Spleen (tissue), 11 donors: ENCODE measurements at regions not wholly inside any gene's neighbourhood (a gene's known extent, or its start where the extent isn't known, plus 50 kb on each side); places are given as distances from the start of the nearest gene placed in this dataset.

Source experiments
- DNase-seq: peaks from one replicate; pipeline ENCODE4 v3.0.0-alpha.2; 2020
- H3K27ac ChIP-seq, 8 donors: fragments of 200-600 bp; sonication (generic) in 7 of 8; 1 replicate in 4 of 8; 2 replicates in 4 of 8; pipeline versions ENCODE4 v1.5.0 to v1.8.0; 2016 to 2021; ENCODE audit warnings: inconsistent platforms in 4 of 8, mild to moderate bottlenecking in 4 of 8, moderate library complexity in 1 of 8
- H3K27me3 ChIP-seq, 7 donors: fragments of 200-600 bp; sonication (generic) in 6 of 7; replicated peaks in 1 of 7; 1 replicate in 4 of 7; 2 replicates in 3 of 7; pipeline versions ENCODE4 v1.5.0 to v1.8.0; 2016 to 2021; ENCODE audit warnings: inconsistent platforms in 3 of 7, mild to moderate bottlenecking in 1 of 7
- H3K36me3 ChIP-seq, 6 donors: fragments of 200-600 bp; sonication (generic) in 5 of 6; 1 replicate in 4 of 6; 2 replicates in 2 of 6; pipeline versions ENCODE4 v1.5.0 to v1.8.0; 2016 to 2021; ENCODE audit warnings: inconsistent platforms in 2 of 6
- H3K4me1 ChIP-seq, 6 donors: fragments of 200-600 bp; sonication (generic) in 5 of 6; 1 replicate in 3 of 6; 2 replicates in 3 of 6; pipeline versions ENCODE4 v1.5.0 to v1.8.0; 2016 to 2021; ENCODE audit warnings: inconsistent platforms in 3 of 6
- H3K4me3 ChIP-seq, 8 donors: fragments of 200-600 bp; sonication (generic) in 7 of 8; 1 replicate in 4 of 8; 2 replicates in 4 of 8; pipeline versions ENCODE4 v1.5.0 to v1.8.0; 2016 to 2021; ENCODE audit warnings: inconsistent platforms in 4 of 8, mild to moderate bottlenecking in 4 of 8, moderate library complexity in 2 of 8
- H3K9me3 ChIP-seq, 8 donors: fragments of 200-600 bp; sonication (generic) in 7 of 8; 1 replicate in 4 of 8; 2 replicates in 4 of 8; pipeline versions ENCODE4 v1.5.0 to v1.8.0; 2016 to 2021; ENCODE audit warnings: inconsistent platforms in 4 of 8
- CTCF ChIP-seq, 11 experiments: fragments of 200-600 bp in 7 of 11; fragments of 450-650 bp in 4 of 11; sonication (generic) in 4 of 11; IDR thresholded peaks in 8 of 11; conservative IDR thresholded peaks in 3 of 11; 1 replicate in 7 of 11; 2 replicates in 4 of 11; pipeline versions ENCODE4 v1.4.0 to v1.8.0; 2016 to 2021; ENCODE audit warnings: antibody characterized with exemption in 11 of 11, inconsistent platforms in 4 of 11, mild to moderate bottlenecking in 1 of 11
- POLR2A ChIP-seq, 3 donors: fragments of 450-650 bp; IDR thresholded peaks; one replicate each; pipeline ENCODE4 v1.5.1; 2017; ENCODE audit warnings: antibody characterized with exemption in 3 of 3, mild to moderate bottlenecking in 1 of 3
- POLR2AphosphoS5 ChIP-seq, 3 donors: sonication (generic); formaldehyde crosslinking; IDR thresholded peaks; one replicate each; pipeline ENCODE4 v1.5.1; 2017; ENCODE audit warnings: antibody characterized with exemption in 3 of 3
- WGBS, 5 donors: extraction: QIAGEN DNeasy Blood & Tissue Kit in 3 of 5; methylation state at CpG; one replicate each; pipeline versions ENCODE4 v1.1.5 to v1.1.7; 2013 to 2018; 5-methylcytosine and 5-hydroxymethylcytosine counted together
- intact Hi-C: fragments of 100-400 bp; cut with DNase I; formaldehyde crosslinking; loops from one replicate; pipeline ENCODE4 v1.15.0; 2023; ENCODE audit warnings: low total_unique reads
- donor health status: healthy with polysubstance abuse.
- donor health status: DM: no; HTN: no; CAD: no; lungs with moderate emphysema.
- donor health status: DM: no; HTN: no; CAD: no.
- donor health status: Bipolar disorder and iron deficiency.
- donor health status: healthy.
- donor health status: DM: no; HTN: no; CAD: no.
- donor health status: DM: yes; HTN: yes; CAD: no.

- WGBS, 5 donors: 61 to 83% (median 65%) methylated on average over 4 of the region's 4 CpGs
- intact Hi-C loops: no loop called here
- Histone ChIP-seq H3K9me3 (no peaks in the 10 kb centered on the region), H3K27me3 (peaks cover 0 to 4% (median 0%) of the 10 kb centered on the region in 7 donors), H3K27ac (no peak overlapping the region), H3K4me3 (no peak overlapping the region), H3K4me1 (no peaks in the 10 kb centered on the region), H3K36me3 (no peaks in the 10 kb centered on the region)
- DNase-seq: no peak
- TF ChIP-seq CTCF (IDR thresholded peaks at IDR 0.05 in 8 of 11, conservative IDR thresholded peaks at IDR 0.05 in 3 of 11) (no peak), POLR2A (IDR thresholded peaks at IDR 0.05) (no peak), POLR2AphosphoS5 (IDR thresholded peaks at IDR 0.05) (no peak)
Observed at GRCh38 chr13:44024846-44025195, 145.1 kb downstream of the LACC1 start.

- TF ChIP-seq POLR2AphosphoS5 (IDR thresholded peaks at IDR 0.05): no peak
- TF ChIP-seq CTCF (IDR thresholded peaks at IDR 0.05 in 8 of 11, conservative IDR thresholded peaks at IDR 0.05 in 3 of 11): no peak
- no peak for TF ChIP-seq POLR2A (IDR thresholded peaks at IDR 0.05)
- H3K27me3 ChIP-seq: peaks cover 0 to 4% (median 0%) of the 10 kb centered on the region in 7 donors
- no peak for DNase-seq
- H3K9me3 ChIP-seq: no peaks in the 10 kb centered on the region
- no peak overlapping the region for H3K4me3 ChIP-seq
- 91 to 96% (median 91%) methylated on average over 4 of the region's 4 CpGs for WGBS, 5 donors
- no peaks in the 10 kb centered on the region for H3K36me3 ChIP-seq
- H3K27ac ChIP-seq: no peak overlapping the region
- no peaks in the 10 kb centered on the region for H3K4me1 ChIP-seq
- intact Hi-C loops: no loop called here
Observed at GRCh38 chr13:44026194-44026593, 146.5 kb downstream of the LACC1 start.

GRCh38 chr13:44028734-44029133, 149.0 kb downstream of the LACC1 start:
- Histone ChIP-seq H3K4me3 (no peak overlapping the region), H3K27me3 (peaks cover 0 to 4% (median 0%) of the 10 kb centered on the region in 7 donors), H3K4me1 (no peaks in the 10 kb centered on the region), H3K27ac (no peak overlapping the region), H3K9me3 (no peaks in the 10 kb centered on the region), H3K36me3 (no peaks in the 10 kb centered on the region)
- TF ChIP-seq POLR2AphosphoS5 (IDR thresholded peaks at IDR 0.05) (no peak), POLR2A (IDR thresholded peaks at IDR 0.05) (no peak), CTCF (IDR thresholded peaks at IDR 0.05 in 8 of 11, conservative IDR thresholded peaks at IDR 0.05 in 3 of 11) (no peak)
- intact Hi-C loops: no loop called here
- no peak for DNase-seq
- WGBS, 5 donors: 80 to 91% (median 83%) methylated on average over 3 of the region's 3 CpGs

- no peak overlapping the region for H3K27ac ChIP-seq
- no peaks in the 10 kb centered on the region for H3K9me3 ChIP-seq
- TF ChIP-seq POLR2AphosphoS5 (IDR thresholded peaks at IDR 0.05): no peak
- TF ChIP-seq POLR2A (IDR thresholded peaks at IDR 0.05): no peak
- no peak for TF ChIP-seq CTCF (IDR thresholded peaks at IDR 0.05 in 8 of 11, conservative IDR thresholded peaks at IDR 0.05 in 3 of 11)
- no peaks in the 10 kb centered on the region for H3K36me3 ChIP-seq
- 80 to 91% (median 85%) methylated on average over 3 of the region's 3 CpGs for WGBS, 5 donors
- no peak for DNase-seq
- H3K4me3 ChIP-seq: no peak overlapping the region
- intact Hi-C loops: no loop called here
- no peaks in the 10 kb centered on the region for H3K4me1 ChIP-seq
- H3K27me3 ChIP-seq: peaks cover 0 to 4% (median 0%) of the 10 kb centered on the region in 7 donors
Observed at GRCh38 chr13:44030615-44031014, 150.9 kb downstream of the LACC1 start.
